Upper lobe of right lung (tissue), 1 donor: ENCODE measurements at regions not wholly inside any gene's neighbourhood (a gene's known extent, or its start where the extent isn't known, plus 50 kb on each side); places are given as distances from the start of the nearest gene placed in this dataset.

Source experiments
- ATAC-seq: fragments of 200-7000 bp; cut with Tn5 transposase; one replicate; pipeline ENCODE4 v1.9.1; 2020; ENCODE audit warnings: mild to moderate bottlenecking, moderate library complexity
- DNase-seq: peaks from one replicate; pipeline ENCODE4 v3.0.0-alpha.2; 2020
- H3K27ac ChIP-seq: fragments of 200-600 bp; one replicate; pipeline ENCODE4 v1.8.0; 2022
- H3K27me3 ChIP-seq: fragments of 200-600 bp; one replicate; pipeline ENCODE4 v1.8.0; 2022; ENCODE audit warnings: mild to moderate bottlenecking
- H3K36me3 ChIP-seq: fragments of 200-600 bp; one replicate; pipeline ENCODE4 v1.8.0; 2022
- H3K4me1 ChIP-seq: fragments of 200-600 bp; one replicate; pipeline ENCODE4 v1.8.0; 2022
- H3K4me3 ChIP-seq: fragments of 200-600 bp; one replicate; pipeline ENCODE4 v1.8.0; 2022; ENCODE audit warnings: mild to moderate bottlenecking
- H3K9me3 ChIP-seq: fragments of 200-600 bp; one replicate; pipeline ENCODE4 v1.8.0; 2022
- CTCF ChIP-seq: fragments of 200-600 bp; IDR thresholded peaks from one replicate; pipeline ENCODE4 v1.8.0; 2022; ENCODE audit warnings: antibody characterized with exemption
- intact Hi-C: fragments of 100-400 bp; cut with DNase I; formaldehyde crosslinking; loops from one replicate; pipeline ENCODE4 v1.11.0; 2022
- donor health status: DM: no; HTN: yes; CAD: no; lungs with severe emphysema.

GRCh38 chr11:26904132-26904531 lies 89.8 kb upstream of the FIBIN start:
- no peak for TF ChIP-seq CTCF
- Histone ChIP-seq H3K27me3 (no peaks in the 10 kb centered on the region), H3K4me1 (no peaks in the 10 kb centered on the region), H3K9me3 (no peaks in the 10 kb centered on the region), H3K4me3 (no peak overlapping the region), H3K27ac (no peak overlapping the region), H3K36me3 (no peaks in the 10 kb centered on the region)
- DNase-seq = no peak
- ATAC-seq = no peak
- intact Hi-C loops = no loop called here

GRCh38 chr11:26904801-26905200 lies 89.1 kb upstream of the FIBIN start:
- Histone ChIP-seq H3K27me3 (no peaks in the 10 kb centered on the region), H3K9me3 (no peaks in the 10 kb centered on the region), H3K27ac (no peak overlapping the region), H3K4me1 (no peaks in the 10 kb centered on the region), H3K36me3 (no peaks in the 10 kb centered on the region), H3K4me3 (no peak overlapping the region)
- DNase-seq = no peak
- intact Hi-C loops = no loop called here
- no peak for TF ChIP-seq CTCF
- ATAC-seq = no peak

GRCh38 chr11:26905368-26905767 lies 88.5 kb upstream of the FIBIN start:
- intact Hi-C loops = no loop called here
- no peaks in the 10 kb centered on the region for H3K9me3 ChIP-seq
- TF ChIP-seq CTCF = no peak
- no peak overlapping the region for H3K4me3 ChIP-seq
- ATAC-seq = no peak
- no peaks in the 10 kb centered on the region for H3K4me1 ChIP-seq
- no peaks in the 10 kb centered on the region for H3K27me3 ChIP-seq
- H3K36me3 ChIP-seq = no peaks in the 10 kb centered on the region
- no peak for DNase-seq
- H3K27ac ChIP-seq = no peak overlapping the region

GRCh38 chr11:26909515-26909914 lies 84.4 kb upstream of the FIBIN start:
- Histone ChIP-seq H3K4me1 (peaks cover 7% of the 10 kb centered on the region), H3K27me3 (no peaks in the 10 kb centered on the region), H3K9me3 (no peaks in the 10 kb centered on the region), H3K4me3 (no peak overlapping the region), H3K36me3 (no peaks in the 10 kb centered on the region), H3K27ac (no peak overlapping the region)
- ATAC-seq (no peak), DNase-seq (no peak)
- intact Hi-C loops = no loop called here
- TF ChIP-seq CTCF = no peak

GRCh38 chr11:26909991-26910591 lies 83.8 kb upstream of the FIBIN start:
- no peak overlapping the region for H3K4me3 ChIP-seq
- intact Hi-C loops = no loop called here
- ATAC-seq = no peak
- no peak for DNase-seq
- H3K27me3 ChIP-seq = no peaks in the 10 kb centered on the region
- no peak overlapping the region for H3K27ac ChIP-seq
- peaks cover 7% of the 10 kb centered on the region for H3K4me1 ChIP-seq
- H3K36me3 ChIP-seq = no peaks in the 10 kb centered on the region
- H3K9me3 ChIP-seq = no peaks in the 10 kb centered on the region
- no peak for TF ChIP-seq CTCF

- Histone ChIP-seq H3K9me3 (no peaks in the 10 kb centered on the region), H3K4me3 (no peak overlapping the region), H3K4me1 (peaks cover 7% of the 10 kb centered on the region), H3K27ac (no peak overlapping the region), H3K27me3 (no peaks in the 10 kb centered on the region), H3K36me3 (no peaks in the 10 kb centered on the region)
- intact Hi-C loops = no loop called here
- DNase-seq = no peak
- no peak for TF ChIP-seq CTCF
- ATAC-seq = no peak
Observed at GRCh38 chr11:26914968-26915367, 78.9 kb upstream of the FIBIN start.
